H1 (cell line): ENCODE measurements at regions not wholly inside any gene's neighbourhood (a gene's known extent, or its start where the extent isn't known, plus 50 kb on each side); places are given as distances from the start of the nearest gene placed in this dataset.

Source experiments
- CTCF ChIA-PET: fragments of 300-600 bp; sonication (Branson Sonifier 250); formaldehyde crosslinking; loops from one replicate; lab custom pipeline; 2021; ENCODE audit not compliant: partially characterized antibody; lab: Charles Lee
- POLR2A ChIA-PET: fragments of 300-600 bp; sonication (Branson Sonifier 250); formaldehyde crosslinking; loops from one replicate; lab custom pipeline; 2021; ENCODE audit warnings: inconsistent platforms; ENCODE audit not compliant: partially characterized antibody; lab: Charles Lee
- DNase-seq, 2 experiments: peaks; one replicate each; pipeline versions ENCODE4 v3.0.0 to v3.0.0-alpha.2; 2010 to 2022; ENCODE audit warnings: low spot score in 2 of 2, low read depth in 1 of 2, mixed read lengths in 1 of 2
- FAIRE-seq: peaks from 2 replicates; lab custom pipeline; 2011; peaks lifted over from hg19 to GRCh38; lab: Jason Lieb, UNC
- H2AFZ ChIP-seq: 2 replicates; pipeline ENCODE4 v1.8.1; 2012; ENCODE audit warnings: low read length, inconsistent platforms
- H2AK5ac ChIP-seq: 2 replicates; pipeline ENCODE4 v1.6.1; 2013; ENCODE audit warnings: low read depth, low read length
- H2BK120ac ChIP-seq: replicated peaks from 2 replicates; pipeline ENCODE3; 2013; ENCODE audit warnings: low read depth, low read length, inconsistent platforms
- H2BK12ac ChIP-seq: 2 replicates; pipeline ENCODE4 v1.6.1; 2013; ENCODE audit warnings: low read depth, low read length
- H2BK15ac ChIP-seq: 2 replicates; pipeline ENCODE4 v1.6.1; 2013; ENCODE audit warnings: low read length
- H2BK20ac ChIP-seq: 2 replicates; pipeline ENCODE4 v1.6.1; 2013; ENCODE audit warnings: low read length
- H2BK5ac ChIP-seq: 2 replicates; pipeline ENCODE4 v1.6.1; 2013; ENCODE audit warnings: low read depth, low read length
- H3K14ac ChIP-seq: 2 replicates; pipeline ENCODE4 v1.6.1; 2013; ENCODE audit warnings: inconsistent platforms; ENCODE audit not compliant: insufficient read length
- H3K18ac ChIP-seq: 2 replicates; pipeline ENCODE4 v1.6.1; 2013; ENCODE audit warnings: low read length; ENCODE audit errors: extremely low read depth
- H3K23ac ChIP-seq: 2 replicates; pipeline ENCODE4 v1.6.1; 2013; ENCODE audit warnings: inconsistent platforms; ENCODE audit not compliant: insufficient read length
- H3K23me2 ChIP-seq: 2 replicates; pipeline ENCODE4 v1.6.1; 2013; ENCODE audit warnings: low read depth, low read length
- H3K27ac ChIP-seq: 2 replicates; pipeline ENCODE4 v1.6.1; 2011; ENCODE audit warnings: low read depth, low read length, inconsistent platforms
- H3K27me3 ChIP-seq, 4 experiments: replicated peaks in 1 of 4; 1 replicate in 1 of 4; 2 replicates in 3 of 4; pipeline versions ENCODE4 v1.6.1 to v1.8.1; 2011 to 2013; ENCODE audit warnings: low read length in 3 of 4, mild to moderate bottlenecking in 3 of 4, inconsistent platforms in 2 of 4, mixed read lengths in 2 of 4, moderate library complexity in 1 of 4; ENCODE audit not compliant: control insufficient read depth in 3 of 4, insufficient read depth in 3 of 4; ENCODE audit errors: extremely low read depth in 1 of 4
- H3K36me3 ChIP-seq, 4 experiments: 2 replicates each; pipeline versions ENCODE4 v1.6.1 to v1.8.1; 2011 to 2013; ENCODE audit warnings: mild to moderate bottlenecking in 4 of 4, low read length in 3 of 4, moderate library complexity in 2 of 4, control low read depth in 1 of 4, inconsistent platforms in 1 of 4; ENCODE audit not compliant: insufficient read depth in 4 of 4, control insufficient read depth in 2 of 4
- H3K4ac ChIP-seq: replicated peaks from 2 replicates; pipeline ENCODE3; 2013; ENCODE audit warnings: low read length, low read depth, mixed read lengths, inconsistent platforms; ENCODE audit not compliant: insufficient read length
- H3K4me1 ChIP-seq, 4 experiments: replicated peaks in 1 of 4; 1 replicate in 1 of 4; 2 replicates in 3 of 4; pipeline versions ENCODE4 v1.6.1 to v1.8.1; 2011 to 2013; ENCODE audit warnings: low read length in 3 of 4, inconsistent platforms in 2 of 4, mixed read lengths in 1 of 4; ENCODE audit not compliant: insufficient read depth in 4 of 4, control insufficient read depth in 3 of 4
- H3K4me2 ChIP-seq, 2 experiments: 2 replicates each; pipeline versions ENCODE4 v1.6.1 to v1.8.1; 2011 to 2013; ENCODE audit warnings: low read depth in 2 of 2, low read length in 2 of 2, control low read depth in 1 of 2, inconsistent platforms in 1 of 2, mild to moderate bottlenecking in 1 of 2; ENCODE audit not compliant: insufficient read depth in 1 of 2
- H3K4me3 ChIP-seq, 4 experiments: fragments of 200-600, 300-600 bp in 1 of 4; sonication (generic), shearing (Covaris generic), sonication (Bioruptor Twin) in 1 of 4; 2 replicates each; pipeline versions ENCODE4 v1.5.1 to v1.8.1; 2011 to 2016; ENCODE audit warnings: low read length in 4 of 4, low read depth in 3 of 4, control low read depth in 2 of 4, inconsistent platforms in 2 of 4, mild to moderate bottlenecking in 2 of 4, mixed read lengths in 1 of 4, moderate library complexity in 1 of 4; ENCODE audit not compliant: insufficient read depth in 2 of 4; ENCODE audit errors: extremely low read depth in 1 of 4
- H3K56ac ChIP-seq: replicated peaks from 2 replicates; pipeline ENCODE3; 2013; ENCODE audit warnings: low read depth, mild to moderate bottlenecking, mixed read lengths, low read length, inconsistent platforms; ENCODE audit not compliant: insufficient read length
- H3K79me1 ChIP-seq: 2 replicates; pipeline ENCODE4 v1.6.1; 2013; ENCODE audit warnings: low read depth, low read length, control low read depth
- H3K79me2 ChIP-seq, 2 experiments: 2 replicates each; pipeline versions ENCODE4 v1.6.1 to v1.8.1; 2012 to 2013; ENCODE audit warnings: low read length in 2 of 2, mild to moderate bottlenecking in 2 of 2, inconsistent platforms in 1 of 2; ENCODE audit not compliant: insufficient read depth in 2 of 2, control insufficient read depth in 1 of 2
- H3K9ac ChIP-seq, 4 experiments: replicated peaks in 1 of 4; 1 replicate in 1 of 4; 2 replicates in 3 of 4; pipeline versions ENCODE4 v1.6.1 to v1.8.1; 2011 to 2013; ENCODE audit warnings: low read depth in 3 of 4, low read length in 3 of 4, control low read depth in 2 of 4, mild to moderate bottlenecking in 2 of 4, moderate library complexity in 2 of 4, inconsistent platforms in 1 of 4; ENCODE audit errors: extremely low read depth in 1 of 4
- H3K9me3 ChIP-seq, 2 experiments: 2 replicates each; pipeline versions ENCODE4 v1.6.1 to v1.8.1; 2012 to 2013; ENCODE audit warnings: mild to moderate bottlenecking in 2 of 2, moderate library complexity in 2 of 2, control low read depth in 1 of 2, inconsistent platforms in 1 of 2, low read depth in 1 of 2, low read length in 1 of 2, mixed read lengths in 1 of 2; ENCODE audit not compliant: insufficient read depth in 2 of 2
- H4K20me1 ChIP-seq, 2 experiments: replicated peaks in 1 of 2; 2 replicates each; pipeline versions ENCODE3 to v1.8.1; 2011 to 2013; ENCODE audit warnings: inconsistent platforms in 2 of 2, low read length in 2 of 2, mild to moderate bottlenecking in 1 of 2; ENCODE audit not compliant: insufficient read depth in 2 of 2, control insufficient read depth in 1 of 2
- H4K5ac ChIP-seq: 2 replicates; pipeline ENCODE4 v1.6.1; 2013; ENCODE audit warnings: low read length, low read depth, mixed read lengths, inconsistent platforms; ENCODE audit not compliant: insufficient read length
- H4K8ac ChIP-seq: 2 replicates; pipeline ENCODE4 v1.8.0; 2013; ENCODE audit warnings: mild to moderate bottlenecking, moderate library complexity, low read length, inconsistent platforms; ENCODE audit not compliant: insufficient read depth; ENCODE audit errors: extremely low read depth
- H4K91ac ChIP-seq: replicated peaks from 2 replicates; pipeline ENCODE3; 2013; ENCODE audit warnings: low read length, mixed read lengths, inconsistent platforms; ENCODE audit not compliant: insufficient read length
- ASH2L ChIP-seq: fragments of 200-600, 300-600 bp; sonication (generic); IDR thresholded peaks from one replicate; pipeline ENCODE4 v1.7.1; 2017; ENCODE audit warnings: low read length
- CHD1 ChIP-seq: IDR thresholded peaks from 2 replicates; pipeline ENCODE4 v1.6.1; 2012; ENCODE audit warnings: low read depth, low read length, improper control_type of control experiment
- RAD21 ChIP-seq, 2 experiments: IDR thresholded peaks in 1 of 2; conservative IDR thresholded peaks in 1 of 2; 2 replicates each; pipeline ENCODE4 v1.6.1; 2011; ENCODE audit warnings: low read depth in 2 of 2, low read length in 2 of 2, improper control_type of control experiment in 1 of 2, inconsistent platforms in 1 of 2, mild to moderate bottlenecking in 1 of 2, moderate library complexity in 1 of 2
- SAP30 ChIP-seq: fragments of 300-600 bp; sonication (generic); IDR thresholded peaks from 2 replicates; pipeline ENCODE4 v1.7.1; 2012; ENCODE audit warnings: low read length, moderate library complexity, mild to moderate bottlenecking, inconsistent platforms; ENCODE audit not compliant: insufficient read depth, insufficient replicate concordance
- SIN3A ChIP-seq, 2 experiments: IDR thresholded peaks in 1 of 2; conservative IDR thresholded peaks in 1 of 2; 2 replicates each; pipeline ENCODE4 v1.6.1; 2011 to 2012; ENCODE audit warnings: low read length in 2 of 2, improper control_type of control experiment in 1 of 2, low read depth in 1 of 2, mild to moderate bottlenecking in 1 of 2
- SIRT6 ChIP-seq: IDR thresholded peaks from one replicate; pipeline ENCODE4 v1.7.1; 2012; ENCODE audit warnings: low read length, inconsistent platforms
- SP2 ChIP-seq: IDR thresholded peaks from 2 replicates; pipeline ENCODE4 v1.6.1; 2012; ENCODE audit warnings: mild to moderate bottlenecking, low read length, inconsistent platforms
- SUZ12 ChIP-seq: fragments of 200-600 bp; sonication (generic); IDR thresholded peaks from 2 replicates; pipeline ENCODE4 v1.6.1; 2012; ENCODE audit warnings: mild to moderate bottlenecking, inconsistent platforms, low read length, moderate library complexity, mixed read lengths
- TBP ChIP-seq: IDR thresholded peaks from 2 replicates; pipeline ENCODE4 v1.6.1; 2011; ENCODE audit warnings: low read depth, low read length, improper control_type of control experiment
- WGBS, 2 experiments: shearing (Covaris generic) in 1 of 2; methylation state at CpG; one replicate each; pipeline versions ENCODE4 v1.1.6 to v1.1.7; 2013 to 2015; ENCODE audit warnings: low lambda C conversion rate in 2 of 2, mixed read lengths in 2 of 2, inconsistent platforms in 1 of 2, low coverage in 1 of 2, missing lambda C conversion rate in 1 of 2; ENCODE audit not compliant: insufficient replicate concordance in 2 of 2, insufficient coverage in 1 of 2, insufficient read length in 1 of 2; ENCODE audit errors: extremely low coverage in 1 of 2, missing lambda C conversion rate in 1 of 2; 5-methylcytosine and 5-hydroxymethylcytosine counted together
- TF ChIP-seq, protein P1 (sequence below), 3 experiments: IDR thresholded peaks; 1 replicate in 2 of 3; 2 replicates in 1 of 3; pipeline versions ENCODE4 v1.5.1 to v1.6.1; 2011; ENCODE audit warnings: low read length in 3 of 3, mild to moderate bottlenecking in 3 of 3, inconsistent platforms in 2 of 3, low read depth in 1 of 3, moderate library complexity in 1 of 3; ENCODE audit not compliant: insufficient read depth in 1 of 3; ENCODE audit errors: control extremely low read depth in 1 of 3

DNA sequence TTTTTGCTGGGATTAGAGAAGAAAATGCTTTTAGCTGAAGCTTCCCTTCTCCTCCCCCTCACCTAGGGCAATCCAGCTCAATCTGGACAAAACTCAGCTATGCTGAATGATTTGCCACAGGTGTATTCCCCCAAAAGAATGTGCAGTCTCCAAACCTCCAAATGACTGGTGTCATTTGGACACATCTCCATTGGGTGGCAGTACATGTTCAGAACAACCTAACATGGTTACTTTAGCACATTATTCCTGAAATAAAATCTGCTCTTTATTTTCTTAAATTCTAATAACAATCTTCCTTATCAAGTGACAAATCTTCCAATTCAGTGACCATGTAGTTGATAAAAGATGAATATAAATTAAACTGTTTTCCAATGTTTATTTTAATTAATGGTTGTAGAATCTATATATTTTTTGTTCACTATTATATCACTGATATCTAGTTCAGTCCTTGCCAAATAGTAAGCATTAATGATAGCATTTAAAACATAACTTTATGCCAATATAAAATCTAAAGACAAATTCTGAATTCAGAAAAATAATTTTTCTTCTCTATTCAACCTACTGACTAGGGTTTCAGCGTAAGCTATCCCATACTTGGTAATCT lies 61.3 kb upstream of the MOCS2 start:
- peak; percentile 78 to 80 for TF ChIP-seq RAD21 (IDR thresholded peaks at IDR 0.05 in 1 of 2, conservative IDR thresholded peaks at IDR 0.05 in 1 of 2; ENCODE audit: low read depth in 2 of 2, low read length in 2 of 2)
- no peak for TF ChIP-seq SAP30
- no peak for TF ChIP-seq TBP
- no peak for TF ChIP-seq SIRT6
- no peak for TF ChIP-seq SUZ12
- TF ChIP-seq, protein P1, sequence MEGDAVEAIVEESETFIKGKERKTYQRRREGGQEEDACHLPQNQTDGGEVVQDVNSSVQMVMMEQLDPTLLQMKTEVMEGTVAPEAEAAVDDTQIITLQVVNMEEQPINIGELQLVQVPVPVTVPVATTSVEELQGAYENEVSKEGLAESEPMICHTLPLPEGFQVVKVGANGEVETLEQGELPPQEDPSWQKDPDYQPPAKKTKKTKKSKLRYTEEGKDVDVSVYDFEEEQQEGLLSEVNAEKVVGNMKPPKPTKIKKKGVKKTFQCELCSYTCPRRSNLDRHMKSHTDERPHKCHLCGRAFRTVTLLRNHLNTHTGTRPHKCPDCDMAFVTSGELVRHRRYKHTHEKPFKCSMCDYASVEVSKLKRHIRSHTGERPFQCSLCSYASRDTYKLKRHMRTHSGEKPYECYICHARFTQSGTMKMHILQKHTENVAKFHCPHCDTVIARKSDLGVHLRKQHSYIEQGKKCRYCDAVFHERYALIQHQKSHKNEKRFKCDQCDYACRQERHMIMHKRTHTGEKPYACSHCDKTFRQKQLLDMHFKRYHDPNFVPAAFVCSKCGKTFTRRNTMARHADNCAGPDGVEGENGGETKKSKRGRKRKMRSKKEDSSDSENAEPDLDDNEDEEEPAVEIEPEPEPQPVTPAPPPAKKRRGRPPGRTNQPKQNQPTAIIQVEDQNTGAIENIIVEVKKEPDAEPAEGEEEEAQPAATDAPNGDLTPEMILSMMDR (IDR thresholded peaks at IDR 0.05; ENCODE audit: control extremely low read depth in 1 of 3, insufficient read depth in 1 of 3, low read depth in 1 of 3, low read length in 3 of 3), result peak in 2 of 3 experiments; percentile 45 to 66; a peak in 2 of 4 replicates
- TF ChIP-seq SP2, result no peak
- no peak for TF ChIP-seq ASH2L
- TF ChIP-seq SIN3A (conservative IDR thresholded peaks at IDR 0.05 in 1 of 2, IDR thresholded peaks at IDR 0.05 in 1 of 2; ENCODE audit: low read depth in 1 of 2, low read length in 2 of 2), result no peak
- no peak for TF ChIP-seq CHD1
- ChIA-PET POLR2A (interaction anchor here (0.5 kb wide), 1 partner anchor 482 kb away, joined by 3 read pairs; no protein-coding TSS in a partner anchor), CTCF (interaction anchor here (0.7 to 2.0 kb wide), 19 partner anchors 9 to 1437 kb away, joined by 3 to 8 read pairs (median 3); no protein-coding TSS in a partner anchor)
- H2AFZ ChIP-seq, result no peak overlapping the region
- no peaks in the 10 kb centered on the region for H3K9me3 ChIP-seq
- no peak overlapping the region for H3K56ac ChIP-seq
- no peak overlapping the region for H2BK20ac ChIP-seq
- no peaks in the 10 kb centered on the region for H3K27me3 ChIP-seq
- H3K79me1 ChIP-seq, result no peaks in the 10 kb centered on the region
- peak; percentile 87 for FAIRE-seq
- no peak overlapping the region for H2BK15ac ChIP-seq
- no peaks in the 10 kb centered on the region for H3K36me3 ChIP-seq
- H3K4me1 ChIP-seq, result no peaks in the 10 kb centered on the region
- no peak overlapping the region for H3K4me2 ChIP-seq
- H3K23ac ChIP-seq, result no peak overlapping the region
- H2BK5ac ChIP-seq, result no peak overlapping the region
- no peaks in the 10 kb centered on the region for H3K23me2 ChIP-seq
- no peak overlapping the region for H4K5ac ChIP-seq
- no peak for DNase-seq
- no peak overlapping the region for H3K14ac ChIP-seq
- WGBS, 2 experiments, result 96% methylated on average over 1 of the region's 1 CpG; no CpG with 5 or more reads in 1 of the 2 experiments
- H2BK12ac ChIP-seq, result no peak overlapping the region
- H3K4ac ChIP-seq, result no peak overlapping the region
- H4K91ac ChIP-seq, result no peak overlapping the region
- H3K9ac ChIP-seq, result no peak overlapping the region
- H4K20me1 ChIP-seq, result no peaks in the 10 kb centered on the region
- H2BK120ac ChIP-seq, result no peak overlapping the region
- H3K4me3 ChIP-seq, result no peak overlapping the region
- H3K18ac ChIP-seq, result no peak overlapping the region
- H3K27ac ChIP-seq, result no peak overlapping the region
- no peaks in the 10 kb centered on the region for H3K79me2 ChIP-seq
- H2AK5ac ChIP-seq, result no peak overlapping the region
- no peak overlapping the region for H4K8ac ChIP-seq
